ENCODE measurements at regions not wholly inside any gene's neighbourhood (a gene's known extent, or its start where the extent isn't known, plus 50 kb on each side); places are given as distances from the start of the nearest gene placed in this dataset.

- TF ChIP-seq CTCF (IDR thresholded peaks at IDR 0.05) (no peak), POLR2A (IDR thresholded peaks at IDR 0.05) (no peak)
Observed at GRCh38 chr2:217061916-217062505, 202.1 kb upstream of the TNP1 start.

Measured in prostate gland (tissue), 2 donors.